HG03280 (cell line): ENCODE measurements at regions not wholly inside any gene's neighbourhood (a gene's known extent, or its start where the extent isn't known, plus 50 kb on each side); places are given as distances from the start of the nearest gene placed in this dataset.

Experiments used
- ATAC-seq: cut with Tn5 transposase; IDR thresholded peaks from one replicate; pipeline ENCODE4 v1.9.1; 2021; ENCODE audit warnings: mild to moderate bottlenecking, moderate library complexity; ENCODE audit not compliant: unreplicated experiment

DNA sequence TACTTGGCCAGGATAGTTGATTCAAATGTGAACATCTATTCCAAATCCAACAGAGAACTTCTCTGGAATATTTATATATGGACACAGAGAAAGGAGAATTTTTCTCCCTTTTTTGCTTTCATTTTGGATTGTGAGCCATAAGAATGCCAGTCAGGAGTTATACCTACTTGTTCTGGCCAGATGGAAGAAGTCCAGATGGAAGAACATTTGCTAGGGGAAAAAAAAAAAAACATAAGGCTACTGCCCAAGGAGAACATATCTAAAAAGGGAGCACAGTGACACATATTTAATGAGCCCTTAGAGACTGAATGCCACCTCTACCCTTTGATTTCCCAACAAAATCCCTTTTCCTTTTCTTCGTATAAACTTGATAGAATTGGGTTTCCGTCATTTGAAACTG lies 61.7 kb upstream of the PPP2R2B start:
- ATAC-seq: no peak

GRCh38 chr5:146944019-146944418 lies 65.5 kb upstream of the PPP2R2B start:
- no peak for ATAC-seq

DNA sequence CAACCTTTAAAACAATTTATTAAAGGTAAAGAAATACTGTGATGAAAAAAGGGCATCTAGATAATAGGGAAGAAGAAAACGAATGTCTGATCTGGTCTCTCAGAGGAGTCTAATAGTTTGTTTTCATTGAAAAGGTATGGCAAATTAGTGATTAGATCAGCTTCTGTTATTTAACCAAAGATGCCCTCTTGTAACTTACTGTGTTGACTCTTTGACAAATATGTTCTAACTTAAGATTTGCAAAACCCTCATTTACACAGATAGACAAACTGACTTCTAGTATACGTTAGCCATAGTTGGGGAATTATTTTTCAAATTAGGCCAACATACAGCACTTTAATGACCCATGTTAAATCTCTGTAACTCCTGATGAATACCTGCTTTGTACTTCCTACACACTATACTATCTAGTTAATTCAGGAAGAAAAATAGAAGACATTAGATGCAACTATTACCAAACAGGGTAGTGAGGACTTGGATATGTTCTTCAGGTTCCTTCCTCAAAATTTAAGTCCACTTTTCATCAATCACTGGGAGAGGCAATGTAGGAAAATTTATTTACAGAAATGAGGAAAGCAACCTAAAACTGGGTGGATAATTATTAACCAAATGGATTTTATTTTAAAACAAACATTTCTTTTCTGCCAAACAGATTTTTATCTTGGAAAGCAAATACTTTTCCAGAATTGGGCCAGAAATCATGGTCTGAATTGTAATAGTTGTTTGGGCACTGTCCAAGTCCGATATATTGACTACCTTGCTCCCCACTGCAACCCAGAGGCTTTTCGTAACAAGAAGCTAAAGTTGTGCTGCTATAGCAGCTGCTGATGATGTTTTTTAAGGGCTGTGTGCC lies 66.4 kb upstream of the PPP2R2B start:
- ATAC-seq: no peak

DNA sequence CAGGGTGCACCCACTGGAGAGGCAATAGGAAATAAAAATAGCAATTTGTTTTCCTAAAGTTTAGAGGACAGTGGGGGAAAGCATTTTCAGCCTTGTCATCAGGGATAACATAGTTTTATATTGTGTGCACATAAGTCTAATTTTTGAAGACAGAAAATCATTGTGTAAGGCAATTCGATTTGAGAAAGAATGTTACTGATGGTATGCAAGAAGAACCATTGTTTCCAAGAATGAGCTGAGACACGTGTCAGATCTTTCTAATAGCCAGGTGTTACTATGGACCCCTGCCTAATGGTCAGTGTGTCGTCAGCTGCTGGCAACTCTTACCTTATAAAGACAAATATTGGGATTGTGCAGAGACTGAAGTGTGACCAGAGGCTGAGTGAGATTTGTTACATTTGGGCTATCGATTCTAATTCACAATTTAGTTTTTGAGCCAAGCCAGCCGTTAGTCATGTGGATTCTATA lies 67.1 kb upstream of the PPP2R2B start:
- ATAC-seq: no peak

DNA sequence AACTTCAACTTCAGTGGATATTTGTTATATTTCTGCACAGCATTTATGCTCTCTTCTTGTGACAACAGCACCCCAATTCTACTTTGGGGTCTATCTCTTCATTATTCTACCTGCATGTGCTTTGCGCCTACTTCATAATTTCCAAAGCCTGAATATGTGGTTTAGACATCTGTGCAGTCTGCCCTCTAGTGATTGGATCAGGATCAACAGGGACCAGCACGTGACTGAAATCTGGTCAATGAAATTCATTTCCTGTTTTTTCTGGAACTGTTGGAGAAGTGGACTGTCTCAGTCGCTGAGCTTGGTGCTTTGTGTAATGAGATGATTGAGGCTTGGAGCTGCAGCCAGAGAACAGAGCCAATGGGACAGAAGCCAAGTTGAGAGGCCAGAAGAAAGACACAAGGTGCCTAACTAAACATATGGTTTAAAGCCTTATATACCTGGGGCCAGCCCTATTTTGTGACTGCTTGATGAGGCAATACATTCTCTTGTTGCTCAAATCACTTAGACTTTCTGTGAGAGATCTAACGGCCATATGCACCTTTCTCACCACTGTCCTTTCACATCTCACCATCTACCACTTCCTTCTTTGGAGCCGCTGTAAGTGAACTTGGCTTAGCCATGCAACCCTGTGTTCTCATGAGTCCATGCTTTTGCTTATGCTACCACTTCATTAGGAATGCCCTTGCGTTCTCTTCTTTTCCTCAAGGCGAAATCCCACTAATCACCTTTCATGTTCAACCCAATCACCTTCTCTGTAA lies 68.8 kb upstream of the PPP2R2B start:
- no peak for ATAC-seq

DNA sequence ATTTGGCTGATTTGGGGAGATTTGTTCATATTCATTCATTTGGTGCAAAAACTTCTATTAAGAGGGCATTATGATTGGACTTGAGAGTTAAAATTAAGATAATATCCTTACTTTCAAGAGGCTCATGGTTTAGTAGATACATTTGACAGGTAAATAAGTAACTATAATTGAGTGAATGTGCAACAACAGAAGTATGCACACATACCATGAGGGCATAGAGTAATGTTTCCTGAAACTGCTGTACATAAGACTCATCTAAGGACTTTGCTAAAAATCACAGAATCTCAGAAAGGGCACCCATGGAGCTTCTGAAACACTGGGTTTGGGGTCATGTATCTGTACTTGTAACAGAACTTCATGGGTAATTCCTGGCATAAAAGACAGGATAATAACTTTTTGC lies 70.1 kb upstream of the PPP2R2B start:
- no peak for ATAC-seq

DNA sequence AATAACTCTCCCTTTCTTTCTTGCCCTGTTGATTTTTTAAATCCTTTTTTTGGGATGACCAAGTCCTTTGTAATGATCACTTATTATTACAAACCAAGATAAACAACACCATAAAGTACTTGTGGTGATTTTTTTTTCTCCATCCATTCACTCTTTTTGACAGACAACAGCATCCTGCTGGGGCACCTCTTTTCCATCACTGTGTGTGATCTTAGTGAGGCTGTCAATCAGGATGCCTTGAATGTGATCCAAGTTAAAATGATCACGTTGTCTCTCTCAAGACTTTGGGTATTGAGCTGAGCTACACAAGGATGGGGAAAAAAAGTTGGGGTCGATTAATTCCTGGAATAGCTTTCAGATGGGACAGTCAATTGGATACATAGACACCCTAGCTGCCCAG lies 73.6 kb upstream of the PPP2R2B start:
- no peak for ATAC-seq

GRCh38 chr5:146956217-146956616 lies 77.7 kb upstream of the PPP2R2B start:
- ATAC-seq: no peak

DNA sequence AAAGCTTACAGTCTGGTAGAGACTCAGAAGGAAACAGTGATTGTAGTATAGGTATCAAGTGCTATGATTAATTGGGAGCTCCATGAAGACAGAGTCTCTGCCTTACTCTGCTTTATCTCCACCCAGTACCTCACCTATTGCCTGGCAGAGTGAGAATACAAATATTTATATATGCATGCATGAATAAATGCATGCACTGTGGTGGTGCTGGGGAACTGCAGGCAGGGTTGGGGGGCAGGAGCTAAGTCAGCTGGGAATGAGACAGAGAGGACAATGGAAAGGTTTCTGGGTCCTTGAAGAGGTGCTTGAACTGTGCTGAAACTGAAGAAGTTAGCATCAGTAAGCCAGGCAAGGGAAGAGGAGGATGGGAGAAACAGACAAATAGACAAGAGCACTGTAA lies 80.8 kb upstream of the PPP2R2B start:
- ATAC-seq: no peak

- ATAC-seq: no peak
Observed at GRCh38 chr5:146962801-146963355, 84.3 kb upstream of the PPP2R2B start.

DNA sequence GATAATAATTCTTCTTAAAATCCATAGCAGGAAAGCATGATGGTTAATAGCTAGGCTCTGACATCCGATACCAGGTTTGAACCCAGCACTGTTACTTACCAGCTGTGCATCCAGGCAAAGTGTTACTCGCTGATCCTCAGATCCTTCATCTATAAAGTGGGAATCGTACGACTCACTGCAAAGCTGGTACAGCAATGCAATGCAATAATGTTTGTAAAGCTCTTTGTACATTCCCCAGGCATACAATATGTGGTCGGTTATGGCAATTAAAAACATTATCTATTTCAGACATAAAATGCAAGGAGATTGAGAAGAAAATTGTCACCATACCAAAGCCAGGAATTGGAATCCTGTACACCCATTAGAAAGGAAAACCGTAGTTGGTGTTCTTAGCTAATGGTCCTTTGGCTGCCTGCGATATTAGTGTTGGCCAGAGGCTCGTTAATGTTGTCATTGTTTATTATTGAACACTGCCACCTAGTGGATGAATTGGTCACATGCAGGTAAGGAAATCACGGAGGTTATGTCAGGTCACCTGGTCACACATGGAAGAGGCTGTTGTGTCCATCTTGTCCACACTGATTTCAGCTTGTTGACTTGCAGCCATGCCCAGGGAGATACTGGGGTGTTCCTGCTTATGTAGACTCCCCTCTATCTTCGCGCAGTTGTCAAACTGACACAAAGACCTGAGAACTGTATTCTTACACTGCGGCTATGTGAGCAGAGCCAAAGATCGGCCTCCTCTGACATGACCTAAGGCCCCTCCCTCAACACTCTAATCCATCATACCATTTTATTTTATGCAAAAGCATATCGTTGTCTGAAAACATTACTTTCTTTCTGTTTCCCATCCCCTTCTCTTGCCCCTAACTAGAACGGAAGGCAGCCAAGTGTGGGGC lies 87.5 kb upstream of the PPP2R2B start:
- peak; percentile 96 for ATAC-seq

- ATAC-seq: no peak
Observed at GRCh38 chr5:146967646-146968045, 89.1 kb upstream of the PPP2R2B start.

- ATAC-seq: no peak
Observed at GRCh38 chr5:146971401-146971800, 92.8 kb upstream of the PPP2R2B start.

DNA sequence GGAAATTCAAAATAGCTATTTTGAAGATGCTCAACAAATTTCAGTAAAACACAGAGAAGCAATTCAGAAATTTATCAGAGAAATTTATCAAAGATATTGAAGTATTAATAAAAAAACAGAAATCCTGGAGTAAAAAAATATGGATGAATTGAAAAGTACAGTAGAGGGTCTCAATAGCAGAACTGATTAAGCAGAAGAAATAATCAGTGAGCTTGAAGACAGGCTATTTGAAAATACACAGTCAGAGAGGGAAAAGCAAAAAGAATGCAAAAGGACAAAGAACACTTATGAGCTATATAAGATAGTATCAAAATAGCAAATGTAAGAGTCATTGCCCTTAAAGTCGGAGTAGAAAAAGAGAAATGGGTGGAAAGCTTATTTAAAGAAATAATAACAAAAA lies 107.9 kb upstream of the PPP2R2B start:
- ATAC-seq: no peak

- no peak for ATAC-seq
Observed at GRCh38 chr5:146993876-146994530, 115.4 kb upstream of the PPP2R2B start.

GRCh38 chr5:146995878-146996277 lies 117.3 kb upstream of the PPP2R2B start:
- no peak for ATAC-seq

GRCh38 chr5:147015405-147015804 lies 136.8 kb upstream of the PPP2R2B start:
- ATAC-seq: no peak

DNA sequence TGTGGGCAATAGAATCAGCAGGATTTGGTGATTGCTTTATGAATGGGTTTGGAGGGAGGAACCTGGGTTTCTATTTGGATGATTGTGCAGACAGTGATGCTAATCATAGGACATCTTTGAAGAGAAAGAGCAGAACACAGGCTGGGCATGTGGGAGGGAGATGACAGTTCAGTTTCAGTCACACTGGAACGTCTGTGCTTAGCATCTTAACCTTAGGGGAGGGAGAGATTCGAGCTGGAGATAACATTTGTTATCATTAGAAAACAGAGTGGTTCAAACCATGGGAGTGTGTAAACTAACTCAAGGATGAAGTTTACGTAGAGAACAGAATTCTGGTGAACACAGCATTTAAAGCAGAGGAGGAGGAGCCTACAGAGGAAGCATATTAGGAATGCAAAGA lies 138.6 kb upstream of the PPP2R2B start:
- ATAC-seq: no peak

GRCh38 chr5:147017621-147018020 lies 139.1 kb upstream of the PPP2R2B start:
- no peak for ATAC-seq

GRCh38 chr5:147018812-147019211 lies 140.3 kb upstream of the PPP2R2B start:
- no peak for ATAC-seq
